Amniotic stem cell (primary cell): ENCODE measurements at regions not wholly inside any gene's neighbourhood (a gene's known extent, or its start where the extent isn't known, plus 50 kb on each side); places are given as distances from the start of the nearest gene placed in this dataset.
"Not testable (repeated sequence)": the region's sequence is repeated elsewhere in the genome, so short reads cannot be mapped to it uniquely, and the experiment has no call there.

ENCODE experiments used
- DNase-seq: peaks from one replicate; lab custom pipeline; 2025; lab: John Stamatoyannopoulos, UW

DNA sequence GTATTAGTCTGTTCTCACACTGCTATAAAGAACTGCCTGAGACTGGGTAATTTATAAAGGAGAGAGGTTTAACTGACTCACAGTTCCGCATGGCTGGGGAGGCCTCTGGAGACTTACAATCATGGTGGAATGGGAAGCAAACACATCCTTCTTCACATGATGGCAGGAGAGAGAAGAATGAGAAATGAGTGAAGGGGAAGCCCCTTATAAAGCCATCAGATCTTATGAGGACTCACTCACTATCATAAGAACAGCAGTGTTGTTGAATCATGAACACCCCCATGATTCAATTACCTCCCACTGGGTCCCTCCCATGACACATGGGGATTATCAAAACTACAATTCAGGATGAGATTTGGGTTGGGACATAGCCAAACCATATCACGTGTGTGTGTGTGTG, 1764.4 kb upstream of the SEL1L start:
- DNase-seq, result not testable (repeated sequence)

DNA sequence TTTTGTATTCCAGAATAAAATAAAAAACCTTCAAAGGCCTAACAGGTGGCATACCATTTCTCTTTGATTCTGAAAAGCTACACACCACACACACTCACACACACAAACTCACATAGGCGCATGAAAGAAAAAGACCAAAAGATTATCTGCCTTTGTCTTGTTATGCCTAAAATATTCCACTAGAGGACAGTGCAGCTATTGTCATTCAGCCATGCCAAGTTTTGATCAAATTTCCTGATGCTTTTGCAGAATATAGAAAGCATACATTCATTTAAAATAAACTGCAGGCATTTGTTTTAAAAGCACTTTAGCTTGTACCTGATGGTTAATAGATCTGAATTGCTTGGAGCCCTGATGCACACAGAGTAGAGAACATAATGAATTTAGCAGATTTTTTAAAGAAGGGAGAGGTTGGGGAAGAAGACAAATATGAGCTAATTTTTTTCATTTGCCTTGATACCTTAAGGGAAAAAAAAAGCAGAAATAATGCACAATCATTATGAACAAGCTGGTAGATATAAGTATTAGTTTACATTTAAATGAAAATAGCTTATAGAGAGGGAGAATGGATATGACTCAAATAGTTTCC, 1766.9 kb upstream of the SEL1L start:
- DNase-seq, result no peak

GRCh38 chr14:83301791-83302190, 1768.1 kb upstream of the SEL1L start:
- DNase-seq, result no peak

DNA sequence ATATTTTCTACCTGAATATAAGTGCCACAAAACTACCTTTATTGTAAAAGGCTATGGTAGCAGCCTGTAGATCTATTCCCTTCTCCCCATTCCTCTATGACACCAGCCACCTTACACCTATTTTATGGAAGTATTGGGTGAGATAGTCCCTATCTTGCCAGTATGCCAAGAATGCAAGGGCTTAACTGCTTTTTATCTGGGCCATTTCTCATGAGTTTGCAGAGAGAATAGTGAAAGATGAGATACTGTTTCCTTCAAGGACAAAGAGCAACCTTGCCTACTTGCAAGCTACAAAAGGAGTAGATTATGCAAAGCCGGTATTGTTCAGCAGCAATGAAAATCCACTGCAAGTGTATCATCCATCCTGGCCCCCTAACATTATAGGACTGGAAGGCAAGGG, 1775.6 kb upstream of the SEL1L start:
- no peak for DNase-seq

GRCh38 chr14:83309833-83310232, 1776.2 kb upstream of the SEL1L start:
- DNase-seq, result no peak

DNA sequence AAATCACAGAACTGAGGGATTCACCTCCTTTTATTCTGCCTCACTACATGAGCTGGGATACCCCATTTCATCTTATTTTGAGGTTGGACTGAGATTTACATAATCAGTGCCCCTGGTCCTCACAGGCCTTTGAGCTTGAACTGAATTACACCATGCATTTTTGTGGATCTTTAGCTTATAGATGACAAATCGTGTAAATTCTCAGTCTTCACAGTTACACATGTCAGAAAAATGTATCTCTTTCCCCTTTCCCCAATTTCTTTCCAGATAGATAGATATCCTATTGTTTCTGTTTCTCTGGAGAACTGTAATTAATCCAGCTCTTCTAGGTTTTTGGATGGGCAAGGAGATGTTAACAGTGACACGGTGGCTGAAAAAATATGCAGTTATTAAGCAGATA, 1778.9 kb upstream of the SEL1L start:
- DNase-seq, result no peak

DNA sequence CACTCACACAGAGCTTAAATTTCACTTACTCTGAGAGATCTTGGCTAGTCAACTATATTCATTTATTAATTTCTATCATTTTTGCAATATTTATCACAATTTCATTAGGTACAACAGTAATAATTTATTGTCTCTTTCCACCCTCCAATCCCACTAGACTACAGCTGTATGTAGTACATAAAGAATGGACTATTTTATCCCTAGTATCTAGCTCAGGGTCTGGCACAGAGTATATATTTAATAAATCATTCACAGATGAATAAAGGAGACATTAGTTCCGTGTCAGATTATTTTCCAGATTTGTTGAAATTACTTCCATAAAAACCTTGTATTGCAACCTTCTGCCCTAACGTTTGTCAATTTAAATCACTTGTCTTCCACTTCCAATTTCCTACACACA, 1781.1 kb upstream of the SEL1L start:
- no peak for DNase-seq

DNA sequence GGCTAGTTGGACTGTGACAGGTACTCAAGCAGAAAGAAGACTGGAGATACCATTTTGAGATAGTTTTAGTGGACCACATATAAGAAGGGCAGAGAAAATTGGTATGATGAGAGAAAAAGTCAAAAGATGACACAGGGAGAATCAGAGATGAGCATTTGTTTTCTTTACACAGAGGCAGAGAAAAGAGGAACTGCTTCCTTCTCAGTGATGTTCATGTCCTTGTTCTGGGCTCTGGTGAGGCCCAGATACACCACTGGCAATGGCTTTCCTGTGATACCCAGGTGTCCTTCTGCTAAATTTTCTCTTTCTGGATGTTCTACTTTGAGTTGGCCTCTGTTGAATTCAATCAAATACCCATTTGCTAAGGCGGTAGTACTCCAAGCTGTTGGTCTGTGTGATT, 1782.7 kb upstream of the SEL1L start:
- no peak for DNase-seq

DNA sequence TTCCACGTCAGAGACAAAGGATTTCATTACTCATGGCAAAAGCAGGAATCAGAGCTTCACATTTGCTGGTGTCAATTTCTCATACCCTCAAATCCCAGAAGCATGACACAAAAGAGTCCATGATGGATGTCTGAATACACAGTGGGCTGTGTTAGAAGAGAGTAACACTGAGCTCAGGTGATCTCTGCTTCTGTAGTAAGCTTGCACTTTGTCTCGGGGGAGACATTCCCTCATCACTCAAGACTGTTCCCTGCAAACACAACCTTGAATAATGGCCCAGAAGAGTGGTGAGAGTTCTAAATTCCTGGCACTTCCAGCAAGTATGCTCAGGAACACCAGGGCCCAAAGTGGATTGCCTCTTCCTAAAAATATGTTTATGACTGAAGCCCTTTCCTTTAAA, 1787.2 kb upstream of the SEL1L start:
- no peak for DNase-seq

DNA sequence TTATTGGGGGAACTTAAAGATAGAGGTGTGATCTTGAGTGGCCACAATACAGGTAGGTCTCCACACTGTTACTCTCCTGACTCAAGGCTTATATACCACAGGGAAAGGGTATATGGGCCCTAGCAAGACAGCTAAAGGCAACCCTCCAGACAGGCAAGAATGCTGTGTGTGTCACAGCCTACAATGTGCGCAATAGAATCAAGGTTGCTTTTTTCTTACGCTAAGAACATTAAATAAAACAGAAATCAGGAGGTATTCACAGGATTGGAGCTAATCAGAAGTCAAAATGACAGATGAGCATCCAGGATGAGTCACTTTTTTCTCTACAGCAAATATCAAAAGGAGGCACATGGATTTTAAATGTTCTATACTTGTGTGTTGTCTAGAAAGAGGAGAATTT, 1797.9 kb upstream of the SEL1L start:
- DNase-seq, result no peak

- no peak for DNase-seq
Observed at GRCh38 chr14:83342590-83342989, 1808.9 kb upstream of the SEL1L start.

DNA sequence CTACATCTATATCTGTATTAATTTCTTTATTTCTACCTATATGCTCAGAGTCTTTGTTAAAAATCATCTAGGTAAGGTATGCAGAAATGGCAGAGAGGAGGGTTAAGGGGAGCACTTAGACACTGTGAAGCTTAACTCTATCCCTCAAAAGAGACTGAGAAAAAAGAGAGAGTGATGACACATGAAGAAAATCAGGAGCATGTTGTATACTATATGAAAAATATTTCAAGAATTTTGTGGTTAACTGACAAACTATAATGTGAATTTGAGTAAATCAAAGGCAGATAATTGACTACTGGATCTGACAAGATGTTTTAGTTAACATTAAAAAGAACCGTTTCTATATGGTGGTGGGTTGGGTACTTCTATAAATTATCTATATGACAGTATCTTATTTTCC, 1814.2 kb upstream of the SEL1L start:
- no peak for DNase-seq

DNA sequence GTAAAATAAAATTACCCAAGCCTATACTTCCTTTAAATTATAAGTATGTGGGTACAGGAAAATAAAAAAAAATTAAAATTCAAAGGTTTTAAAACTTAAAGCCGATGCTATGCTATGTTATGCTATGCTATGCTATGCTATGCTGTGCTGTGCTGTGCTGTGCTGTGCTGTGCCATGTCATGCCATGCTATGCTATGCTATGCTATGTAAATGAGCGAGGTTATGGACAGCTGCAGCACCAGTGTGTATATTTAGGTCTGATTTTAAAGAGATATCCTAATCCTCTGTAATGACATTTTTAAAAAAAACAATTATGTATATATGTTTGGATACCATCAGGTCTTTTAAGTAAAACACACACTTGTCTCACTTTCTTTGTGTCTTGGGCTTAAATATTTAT, 1822.0 kb upstream of the SEL1L start:
- DNase-seq, result no peak

DNA sequence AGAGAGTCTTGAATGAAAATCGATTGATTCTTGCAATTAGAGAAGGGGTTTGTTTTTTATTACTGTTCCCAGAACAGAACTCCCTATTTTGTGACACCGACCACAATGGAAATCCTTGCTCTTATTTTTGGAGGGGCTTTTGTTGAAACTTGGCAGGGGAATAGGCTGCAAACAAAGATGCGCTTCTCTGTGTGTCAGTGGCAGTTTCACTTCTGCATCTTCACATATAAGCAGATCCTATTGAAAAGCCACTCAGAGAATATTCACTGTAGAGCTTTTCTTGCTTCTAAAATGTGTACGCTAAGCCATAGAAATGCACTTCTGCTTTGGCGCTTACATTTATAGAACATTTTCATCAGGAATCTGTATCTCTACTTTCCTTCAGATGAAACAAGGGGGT, 1822.4 kb upstream of the SEL1L start:
- no peak for DNase-seq

DNA sequence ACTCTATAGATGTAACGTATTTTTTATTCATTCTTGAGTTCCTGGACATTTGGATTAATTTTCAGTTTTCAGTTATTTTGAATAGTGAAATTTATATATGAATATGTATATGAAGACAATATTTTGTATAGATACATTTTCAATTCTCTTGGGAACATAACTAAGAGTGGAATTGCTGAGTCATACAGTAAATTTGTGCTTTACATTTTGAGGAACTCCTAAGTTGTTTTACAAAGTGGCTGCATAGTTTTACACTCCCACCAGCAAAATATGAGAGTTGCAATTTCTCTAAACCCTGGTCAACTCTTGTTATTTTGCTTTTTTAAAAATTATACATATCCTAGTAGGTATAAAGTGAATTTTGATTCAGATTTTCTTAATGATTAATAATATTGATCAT, 1838.6 kb upstream of the SEL1L start:
- no peak for DNase-seq

GRCh38 chr14:83379436-83379835, 1845.8 kb upstream of the SEL1L start:
- no peak for DNase-seq

DNA sequence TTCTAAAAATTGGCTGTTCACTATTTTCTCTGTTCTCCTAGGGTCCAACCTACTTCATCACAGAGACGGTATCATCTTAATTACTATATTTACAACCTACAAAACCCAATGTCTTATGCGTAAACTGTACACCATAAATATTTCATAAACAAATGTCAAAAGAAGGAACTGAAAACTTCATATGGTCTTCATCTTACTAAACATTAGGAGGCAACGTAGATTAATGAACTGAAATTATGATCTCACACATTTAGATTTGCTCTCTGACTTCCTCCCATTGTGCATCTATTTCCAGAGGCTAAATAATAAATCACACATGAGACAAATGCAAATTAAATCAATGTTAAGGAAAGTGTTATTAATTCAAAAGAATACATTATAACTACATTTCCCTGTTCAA, 1850.6 kb upstream of the SEL1L start:
- DNase-seq, result no peak

GRCh38 chr14:83395321-83395720, 1861.7 kb upstream of the SEL1L start:
- DNase-seq, result no peak

GRCh38 chr14:83416476-83416875, 1882.8 kb upstream of the SEL1L start:
- no peak for DNase-seq

GRCh38 chr14:83419420-83419819, 1885.8 kb upstream of the SEL1L start:
- no peak for DNase-seq

DNA sequence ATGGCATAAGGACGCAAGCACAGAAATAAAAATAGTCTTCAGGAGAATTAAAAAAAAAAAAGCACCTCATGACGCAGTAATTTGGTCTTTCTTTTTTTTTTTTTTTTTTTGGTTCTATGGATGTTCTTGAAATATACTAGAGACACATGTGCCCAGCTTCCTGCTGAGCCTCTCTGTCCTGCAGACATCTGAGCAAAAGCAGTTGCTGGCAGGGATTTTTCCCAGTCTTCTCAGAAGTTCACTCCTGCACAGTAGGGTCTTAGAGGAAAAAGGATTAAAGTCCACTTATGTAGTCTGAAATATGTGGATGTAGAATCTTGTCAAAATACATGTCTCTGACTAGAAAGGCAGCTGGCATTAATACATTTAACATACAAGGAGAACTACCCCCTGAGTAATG, 1888.1 kb upstream of the SEL1L start:
- no peak for DNase-seq

- DNase-seq, result no peak
Observed at GRCh38 chr14:83425138-83425537, 1891.5 kb upstream of the SEL1L start.

- DNase-seq, result no peak
Observed at GRCh38 chr14:83425706-83426105, 1892.1 kb upstream of the SEL1L start.

DNA sequence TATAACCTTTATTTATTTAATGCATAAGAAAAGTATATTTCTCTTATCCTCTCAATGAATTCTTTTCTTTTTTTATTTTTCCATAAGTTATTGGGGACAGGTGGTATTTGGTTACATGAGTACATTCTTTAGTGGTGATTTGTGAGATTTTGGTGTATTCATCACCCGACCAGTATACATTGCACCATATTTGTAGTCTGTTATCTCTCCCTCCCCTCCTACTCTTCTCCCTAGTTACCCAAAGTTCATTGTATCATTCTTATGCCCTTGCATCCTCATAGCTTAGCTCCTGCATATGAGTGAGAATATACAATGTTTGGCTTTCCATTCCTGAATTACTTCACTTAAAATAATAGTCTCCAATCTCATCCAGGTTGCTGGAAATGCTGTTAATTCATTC, 1900.0 kb upstream of the SEL1L start:
- DNase-seq, result no peak

DNA sequence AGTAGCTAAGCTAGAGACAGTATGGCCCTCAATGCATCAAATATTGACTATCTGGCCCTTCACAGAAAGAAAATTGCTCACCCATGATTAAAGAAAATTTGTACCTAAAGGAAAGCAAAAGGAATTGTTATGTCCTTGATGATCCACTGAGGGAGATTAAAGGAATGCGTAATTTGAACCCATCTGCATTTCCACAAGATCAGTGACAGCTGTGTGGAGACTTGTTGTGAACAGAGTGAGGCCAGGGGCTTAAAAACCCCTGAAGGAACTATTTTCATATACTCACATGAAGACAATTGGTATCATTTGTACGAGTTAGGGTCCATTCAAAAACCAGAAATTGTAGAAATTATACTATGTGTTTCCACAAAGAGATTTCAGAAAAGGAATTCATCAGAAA, 1908.1 kb upstream of the SEL1L start:
- DNase-seq, result no peak
